ENCODE measurements at regions not wholly inside any gene's neighbourhood (a gene's known extent, or its start where the extent isn't known, plus 50 kb on each side); places are given as distances from the start of the nearest gene placed in this dataset.
"Not testable (repeated sequence)": the region's sequence is repeated elsewhere in the genome, so short reads cannot be mapped to it uniquely, and the experiment has no call there.

GRCh38 chr4:188346171-188346809, 207.0 kb downstream of the TRIML1 start:
- in situ Hi-C loops (cut with MboI; ENCODE audit: low sequenced_read_pairs, unreplicated experiment): no loop called here
- no peak for TF ChIP-seq CTCF (IDR thresholded peaks at IDR 0.05; ENCODE audit: borderline replicate concordance, control extremely low read depth, extremely low read depth, insufficient read depth, missing control alignments)
- DNase-seq (ENCODE audit: low spot score): no peak

DNA sequence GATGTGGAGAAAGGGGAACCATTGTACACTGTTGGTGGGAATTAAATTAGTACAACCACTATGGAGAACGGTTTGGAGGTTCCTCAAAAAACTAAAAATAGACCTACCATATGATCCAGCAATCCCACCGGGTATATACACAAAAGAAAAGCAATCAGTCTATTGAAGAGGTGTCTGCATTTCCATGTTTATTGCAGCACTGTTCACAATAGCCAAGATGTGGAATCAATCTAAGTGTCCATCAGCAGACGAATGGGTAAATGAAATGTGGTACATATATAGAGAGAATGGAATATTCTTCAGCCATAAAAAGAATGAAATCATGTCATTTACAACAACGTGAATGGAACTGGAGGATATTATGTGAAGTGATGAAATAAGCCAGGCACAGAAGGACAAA, 208.1 kb downstream of the TRIML1 start:
- TF ChIP-seq CTCF (IDR thresholded peaks at IDR 0.05; ENCODE audit: borderline replicate concordance, control extremely low read depth, extremely low read depth, insufficient read depth, missing control alignments): no peak
- DNase-seq (ENCODE audit: low spot score): no peak
- in situ Hi-C loops (cut with MboI; ENCODE audit: low sequenced_read_pairs, unreplicated experiment): no loop called here

DNA sequence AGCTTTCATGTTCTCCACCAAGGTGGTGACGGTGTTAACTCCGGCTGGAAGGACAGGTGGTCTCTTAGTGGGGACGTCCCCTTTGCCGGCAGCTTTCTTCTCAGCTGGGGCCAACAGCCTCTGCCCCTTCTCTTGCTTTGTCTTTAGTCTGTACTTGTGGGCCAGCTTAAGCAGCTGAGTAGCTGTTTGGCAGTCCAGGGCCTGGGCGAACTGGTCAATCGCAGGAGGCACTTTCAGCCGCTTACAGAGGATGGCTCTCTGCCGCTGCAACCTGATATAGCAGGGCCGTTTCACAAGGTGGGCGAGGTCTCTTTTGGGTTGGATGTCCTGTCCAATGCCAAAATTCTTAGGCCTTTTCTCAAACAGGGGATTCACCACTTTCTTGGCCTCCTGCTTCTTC, 210.3 kb downstream of the TRIML1 start:
- in situ Hi-C loops (cut with MboI; ENCODE audit: low sequenced_read_pairs, unreplicated experiment); DNase-seq (ENCODE audit: low spot score): not testable (repeated sequence)

DNA sequence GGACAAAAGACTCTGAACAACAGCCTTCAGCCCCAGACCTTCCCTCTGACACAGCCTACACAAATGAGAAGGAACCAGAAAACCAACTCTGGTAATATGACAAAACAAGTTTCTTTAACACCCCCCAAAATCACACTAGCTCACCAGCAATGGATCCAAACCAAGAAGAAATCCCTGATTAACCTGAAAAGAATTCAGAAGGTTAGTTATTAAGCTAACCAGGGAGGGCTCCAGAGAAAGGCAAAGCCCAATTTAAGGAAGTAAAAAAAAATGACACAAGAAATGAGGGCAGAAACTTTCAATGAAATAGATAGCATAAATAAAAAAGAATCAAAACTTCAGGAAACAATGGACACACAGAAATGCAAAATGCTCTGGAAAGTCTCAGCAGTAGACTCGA, 224.0 kb downstream of the TRIML1 start:
- no peak for DNase-seq (ENCODE audit: low spot score)
- no peak for TF ChIP-seq CTCF (IDR thresholded peaks at IDR 0.05; ENCODE audit: borderline replicate concordance, control extremely low read depth, extremely low read depth, insufficient read depth, missing control alignments)
- in situ Hi-C loops (cut with MboI; ENCODE audit: low sequenced_read_pairs, unreplicated experiment): no loop called here

- in situ Hi-C loops (cut with MboI; ENCODE audit: low sequenced_read_pairs, unreplicated experiment): no loop called here
- TF ChIP-seq CTCF (IDR thresholded peaks at IDR 0.05; ENCODE audit: borderline replicate concordance, control extremely low read depth, extremely low read depth, insufficient read depth, missing control alignments): no peak
- no peak for DNase-seq (ENCODE audit: low spot score)
These were observed 231.5 kb downstream of the TRIML1 start for GRCh38 chr4:188370777-188371176.

DNA sequence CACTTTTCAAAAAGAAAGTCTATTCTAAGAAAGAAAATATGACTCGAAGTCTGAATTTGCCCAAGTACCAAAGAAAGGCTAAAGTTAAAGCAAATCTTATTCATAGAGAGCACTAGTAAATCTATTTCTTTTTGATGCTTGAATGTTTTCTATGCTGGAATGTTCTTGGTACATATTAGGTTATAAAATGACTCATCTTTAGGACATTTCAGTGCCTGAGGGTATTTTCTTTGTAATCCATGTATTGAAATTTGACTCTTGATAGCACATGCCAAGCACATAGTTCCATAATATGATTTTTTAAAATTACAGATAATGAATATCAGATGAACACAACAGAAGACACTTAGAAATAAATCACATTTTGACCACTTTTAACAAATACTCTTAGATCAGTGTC, 232.8 kb downstream of the TRIML1 start:
- no peak for TF ChIP-seq CTCF (IDR thresholded peaks at IDR 0.05; ENCODE audit: borderline replicate concordance, control extremely low read depth, extremely low read depth, insufficient read depth, missing control alignments)
- in situ Hi-C loops (cut with MboI; ENCODE audit: low sequenced_read_pairs, unreplicated experiment): no loop called here
- no peak for DNase-seq (ENCODE audit: low spot score)

DNA sequence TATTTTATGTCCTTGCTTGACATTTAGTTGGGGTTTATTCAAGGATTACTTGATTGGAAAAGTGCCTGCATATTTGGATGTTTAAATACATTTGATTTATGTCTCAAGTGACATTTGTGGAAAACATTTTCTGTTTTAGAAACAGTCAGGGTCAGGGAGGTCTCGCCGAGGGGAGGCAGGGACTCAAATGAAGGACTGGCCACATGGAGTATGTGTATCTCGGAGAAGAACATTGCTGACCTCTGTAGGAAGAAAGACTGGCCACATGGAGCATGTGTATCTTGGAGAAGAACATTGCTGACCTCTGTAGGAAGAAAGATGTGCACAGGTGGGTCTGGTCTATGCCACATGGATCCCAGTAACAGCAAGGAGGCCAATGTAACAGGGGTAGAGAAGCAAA, 233.6 kb downstream of the TRIML1 start:
- DNase-seq (ENCODE audit: low spot score): no peak
- no peak for TF ChIP-seq CTCF (IDR thresholded peaks at IDR 0.05; ENCODE audit: borderline replicate concordance, control extremely low read depth, extremely low read depth, insufficient read depth, missing control alignments)
- in situ Hi-C loops (cut with MboI; ENCODE audit: low sequenced_read_pairs, unreplicated experiment): no loop called here
